Memory B cell (primary cell): ENCODE measurements at regions not wholly inside any gene's neighbourhood (a gene's known extent, or its start where the extent isn't known, plus 50 kb on each side); places are given as distances from the start of the nearest gene placed in this dataset.

Experiments used
- ATAC-seq: fragments of 150-1000 bp; cut with Tn5 transposase; 2 replicates; pipeline ENCODE4 v1.10.0; 2021; ENCODE audit warnings: low read depth, mild to moderate bottlenecking, moderate library complexity
- DNase-seq, 2 donors: peaks; one replicate each; pipeline ENCODE4 v3.0.0; 2022; ENCODE audit warnings: low spot score in 2 of 2
- H3K27ac Mint-ChIP-seq: one replicate; pipeline ENCODE4 v1.8.0; 2022; ENCODE audit warnings: mild to moderate bottlenecking, moderate library complexity, mixed read lengths
- H3K27me3 Mint-ChIP-seq: one replicate; pipeline ENCODE4 v1.8.0; 2022; ENCODE audit warnings: mixed read lengths
- H3K36me3 Mint-ChIP-seq: one replicate; pipeline ENCODE4 v1.8.0; 2022; ENCODE audit warnings: mild to moderate bottlenecking, mixed read lengths
- H3K4me1 Mint-ChIP-seq: one replicate; pipeline ENCODE4 v1.8.0; 2022; ENCODE audit warnings: mixed read lengths
- H3K4me3 Mint-ChIP-seq: one replicate; pipeline ENCODE4 v1.8.0; 2022; ENCODE audit warnings: mild to moderate bottlenecking, moderate library complexity, mixed read lengths
- H3K9me3 Mint-ChIP-seq: one replicate; pipeline ENCODE4 v1.8.0; 2022; ENCODE audit warnings: mixed read lengths

GRCh38 chr12:88763536-88764100 is 183.3 kb upstream of the KITLG start:
- Mint-ChIP-seq H3K36me3 (no peaks in the 10 kb centered on the region), H3K9me3 (peaks cover 7% of the 10 kb centered on the region), H3K4me1 (no peaks in the 10 kb centered on the region), H3K27me3 (no peaks in the 10 kb centered on the region), H3K4me3 (no peak overlapping the region), H3K27ac (no peak overlapping the region)
- no peak for ATAC-seq
- DNase-seq: no peak

DNA sequence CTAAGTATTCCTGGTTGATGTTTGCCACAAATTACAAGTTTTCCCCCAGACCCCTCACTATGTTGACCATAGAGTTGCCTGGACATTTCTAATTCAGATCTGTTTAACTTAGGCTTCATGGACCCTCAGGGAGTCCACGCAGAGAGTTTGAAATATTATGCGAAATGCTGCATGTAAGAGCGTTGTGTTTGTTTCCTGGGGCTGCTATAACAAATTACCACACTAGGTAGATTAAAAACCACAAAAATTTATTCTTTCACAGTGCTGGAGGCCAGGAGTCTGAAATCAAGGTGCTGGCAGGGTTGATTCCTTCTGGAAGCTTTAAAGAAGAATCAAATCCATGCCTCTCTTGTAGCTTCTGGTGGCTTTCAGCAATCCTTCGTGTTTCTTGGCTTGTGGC is 177.9 kb upstream of the KITLG start:
- H3K36me3 Mint-ChIP-seq: no peaks in the 10 kb centered on the region
- H3K4me1 Mint-ChIP-seq: no peaks in the 10 kb centered on the region
- no peak overlapping the region for H3K27ac Mint-ChIP-seq
- no peak overlapping the region for H3K4me3 Mint-ChIP-seq
- no peak for ATAC-seq
- DNase-seq: no peak
- peaks cover 11% of the 10 kb centered on the region for H3K9me3 Mint-ChIP-seq
- H3K27me3 Mint-ChIP-seq: no peaks in the 10 kb centered on the region

- no peak overlapping the region for H3K4me3 Mint-ChIP-seq
- ATAC-seq (no peak), DNase-seq (no peak)
- no peak overlapping the region for H3K27ac Mint-ChIP-seq
- H3K4me1 Mint-ChIP-seq: no peaks in the 10 kb centered on the region
- H3K36me3 Mint-ChIP-seq: no peaks in the 10 kb centered on the region
- peaks cover 9% of the 10 kb centered on the region for H3K9me3 Mint-ChIP-seq
- no peaks in the 10 kb centered on the region for H3K27me3 Mint-ChIP-seq
Measured at GRCh38 chr12:88756917-88757316, 176.6 kb upstream of the KITLG start.

GRCh38 chr12:88756153-88756552 is 175.9 kb upstream of the KITLG start:
- no peaks in the 10 kb centered on the region for H3K4me1 Mint-ChIP-seq
- no peaks in the 10 kb centered on the region for H3K36me3 Mint-ChIP-seq
- no peak for ATAC-seq
- H3K27ac Mint-ChIP-seq: no peak overlapping the region
- DNase-seq: no peak
- H3K9me3 Mint-ChIP-seq: peaks cover 9% of the 10 kb centered on the region
- H3K27me3 Mint-ChIP-seq: no peaks in the 10 kb centered on the region
- H3K4me3 Mint-ChIP-seq: no peak overlapping the region

DNA sequence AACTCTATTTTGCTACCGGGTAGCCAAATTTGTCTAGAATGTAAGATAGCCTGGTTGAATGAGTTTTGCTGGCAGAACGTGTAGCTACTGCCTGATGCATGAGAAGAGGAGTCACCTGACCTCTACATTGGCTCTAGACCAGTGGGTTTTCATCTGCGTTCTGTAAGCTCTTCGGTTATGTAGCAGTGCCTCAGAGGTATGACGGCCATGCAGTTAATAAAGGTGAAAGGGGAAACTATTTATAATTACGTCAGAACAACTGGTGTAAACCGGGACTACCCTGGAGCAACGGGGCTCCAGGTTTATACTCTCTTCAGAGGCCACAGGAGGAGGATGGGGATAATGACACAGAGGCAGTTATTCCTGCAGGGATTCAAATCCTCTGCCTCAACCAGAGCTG is 173.4 kb upstream of the KITLG start:
- Mint-ChIP-seq H3K4me3 (no peak overlapping the region), H3K4me1 (no peaks in the 10 kb centered on the region), H3K27ac (no peak overlapping the region), H3K9me3 (peaks cover 6% of the 10 kb centered on the region), H3K36me3 (no peaks in the 10 kb centered on the region), H3K27me3 (no peaks in the 10 kb centered on the region)
- ATAC-seq (no peak), DNase-seq (no peak)

GRCh38 chr12:88753066-88753465 is 172.8 kb upstream of the KITLG start:
- Mint-ChIP-seq H3K27me3 (no peaks in the 10 kb centered on the region), H3K27ac (no peak overlapping the region), H3K4me3 (no peak overlapping the region), H3K9me3 (peaks cover 5% of the 10 kb centered on the region), H3K36me3 (no peaks in the 10 kb centered on the region), H3K4me1 (no peaks in the 10 kb centered on the region)
- no peak for DNase-seq
- no peak for ATAC-seq

GRCh38 chr12:88752183-88752582 is 171.9 kb upstream of the KITLG start:
- Mint-ChIP-seq H3K27ac (no peak overlapping the region), H3K4me1 (no peaks in the 10 kb centered on the region), H3K36me3 (no peaks in the 10 kb centered on the region), H3K27me3 (no peaks in the 10 kb centered on the region), H3K9me3 (peaks cover 5% of the 10 kb centered on the region), H3K4me3 (no peak overlapping the region)
- ATAC-seq (no peak), DNase-seq (no peak)

GRCh38 chr12:88750867-88751543 is 170.7 kb upstream of the KITLG start:
- Mint-ChIP-seq H3K9me3 (peaks cover 3% of the 10 kb centered on the region), H3K27me3 (no peaks in the 10 kb centered on the region), H3K4me3 (no peak overlapping the region), H3K27ac (no peak overlapping the region), H3K4me1 (no peaks in the 10 kb centered on the region), H3K36me3 (no peaks in the 10 kb centered on the region)
- DNase-seq: no peak
- ATAC-seq: no peak

- H3K36me3 Mint-ChIP-seq: no peaks in the 10 kb centered on the region
- no peaks in the 10 kb centered on the region for H3K4me1 Mint-ChIP-seq
- DNase-seq (no peak), ATAC-seq (no peak)
- H3K4me3 Mint-ChIP-seq: no peak overlapping the region
- no peaks in the 10 kb centered on the region for H3K27me3 Mint-ChIP-seq
- H3K27ac Mint-ChIP-seq: no peak overlapping the region
- no peaks in the 10 kb centered on the region for H3K9me3 Mint-ChIP-seq
Measured at GRCh38 chr12:88746386-88746785, 166.1 kb upstream of the KITLG start.

- no peak for DNase-seq
- no peak overlapping the region for H3K27ac Mint-ChIP-seq
- no peaks in the 10 kb centered on the region for H3K27me3 Mint-ChIP-seq
Measured at GRCh38 chr12:88743946-88744685, 163.8 kb upstream of the KITLG start.

GRCh38 chr12:88737838-88738472 is 157.7 kb upstream of the KITLG start:
- Mint-ChIP-seq H3K27ac (no peak overlapping the region), H3K36me3 (no peaks in the 10 kb centered on the region), H3K9me3 (no peaks in the 10 kb centered on the region), H3K4me3 (no peak overlapping the region), H3K27me3 (no peaks in the 10 kb centered on the region), H3K4me1 (no peaks in the 10 kb centered on the region)
- ATAC-seq: no peak
- DNase-seq: no peak

More at GRCh38 chr12:88743946-88744685, 163.8 kb upstream of the KITLG start:
- no peaks in the 10 kb centered on the region for H3K9me3 Mint-ChIP-seq
- H3K36me3 Mint-ChIP-seq: no peaks in the 10 kb centered on the region
- H3K4me3 Mint-ChIP-seq: no peak overlapping the region
- H3K4me1 Mint-ChIP-seq: no peaks in the 10 kb centered on the region
- no peak for ATAC-seq

DNA sequence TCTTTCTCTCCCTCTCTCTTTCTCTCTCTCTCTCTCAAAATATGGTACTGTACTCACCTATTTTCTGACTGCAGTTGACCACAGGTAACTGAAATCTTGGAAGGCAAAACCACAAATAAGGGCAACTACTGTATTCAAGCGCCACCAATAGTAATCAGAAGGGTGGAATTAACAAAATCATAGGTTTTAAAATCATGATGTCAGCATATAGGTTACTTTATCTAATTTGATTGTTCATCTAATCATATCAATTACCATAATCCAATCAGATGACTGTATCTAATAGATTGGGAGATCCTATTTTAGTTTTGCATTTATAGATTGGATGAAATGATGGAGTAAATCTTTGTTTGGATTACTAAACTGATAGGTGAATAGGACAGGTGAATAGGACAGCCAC is 155.8 kb upstream of the KITLG start:
- Mint-ChIP-seq H3K4me3 (no peak overlapping the region), H3K9me3 (no peaks in the 10 kb centered on the region), H3K4me1 (no peaks in the 10 kb centered on the region), H3K27ac (no peak overlapping the region), H3K27me3 (no peaks in the 10 kb centered on the region), H3K36me3 (no peaks in the 10 kb centered on the region)
- no peak for ATAC-seq
- no peak for DNase-seq

DNA sequence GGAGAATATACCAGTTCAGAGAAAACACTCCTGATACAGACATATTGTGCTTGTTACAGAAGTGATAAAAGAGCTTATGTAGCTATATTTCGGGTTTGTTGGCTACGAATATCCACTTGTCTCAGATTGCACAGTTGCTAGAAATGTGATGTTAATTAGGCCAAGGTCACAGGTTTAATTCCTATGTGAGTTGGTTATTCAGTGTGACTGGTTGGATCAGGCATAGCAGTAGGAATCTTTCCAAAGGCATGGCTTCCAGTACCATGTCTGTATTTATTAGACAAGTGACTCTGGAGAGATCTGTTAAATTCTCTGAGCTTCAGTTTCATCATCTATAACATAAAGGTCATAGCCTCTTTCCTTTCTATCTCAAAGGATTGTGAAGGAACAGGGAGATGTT is 152.7 kb upstream of the KITLG start:
- H3K9me3 Mint-ChIP-seq: no peaks in the 10 kb centered on the region
- no peaks in the 10 kb centered on the region for H3K27me3 Mint-ChIP-seq
- H3K36me3 Mint-ChIP-seq: no peaks in the 10 kb centered on the region
- H3K27ac Mint-ChIP-seq: no peak overlapping the region
- ATAC-seq (no peak), DNase-seq (no peak)
- H3K4me1 Mint-ChIP-seq: no peaks in the 10 kb centered on the region
- no peak overlapping the region for H3K4me3 Mint-ChIP-seq

DNA sequence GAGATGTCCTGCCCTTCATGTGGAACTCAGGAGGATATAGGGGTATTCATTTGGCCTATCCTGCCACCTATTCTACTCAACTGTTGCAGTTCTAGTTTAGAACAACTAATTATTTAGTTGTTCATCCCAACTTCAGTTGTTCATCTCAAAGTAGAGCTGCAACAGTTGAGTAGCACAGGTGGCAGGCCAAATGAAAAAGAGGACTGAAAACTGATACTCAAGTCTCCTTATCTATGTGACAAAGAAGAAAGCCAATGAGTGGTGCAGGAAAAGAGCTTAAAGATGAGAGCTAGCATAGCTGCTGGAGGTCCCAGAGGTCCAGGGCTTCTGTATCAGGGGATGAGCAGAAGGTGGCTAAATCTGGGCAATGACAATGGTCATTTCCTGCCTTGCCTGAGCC is 148.9 kb upstream of the KITLG start:
- no peak overlapping the region for H3K27ac Mint-ChIP-seq
- no peak for ATAC-seq
- H3K4me1 Mint-ChIP-seq: no peaks in the 10 kb centered on the region

More for the DNA sequence above, 148.9 kb upstream of the KITLG start:
- Mint-ChIP-seq H3K36me3 (no peaks in the 10 kb centered on the region), H3K4me3 (no peak overlapping the region), H3K27me3 (no peaks in the 10 kb centered on the region), H3K9me3 (no peaks in the 10 kb centered on the region)
- no peak for DNase-seq
